GM12874 (cell line): ENCODE measurements at regions not wholly inside any gene's neighbourhood (a gene's known extent, or its start where the extent isn't known, plus 50 kb on each side); places are given as distances from the start of the nearest gene placed in this dataset.

Source experiments
- CTCF ChIP-seq: IDR thresholded peaks from 2 replicates; pipeline ENCODE4 v1.5.1; 2011; ENCODE audit warnings: low read depth, mild to moderate bottlenecking, control low read depth, low read length, moderate library complexity; ENCODE audit not compliant: insufficient read depth

GRCh38 chr15:70480196-70480856 is 283.0 kb downstream of the UACA start:
- TF ChIP-seq CTCF, result no peak

- TF ChIP-seq CTCF, result no peak
Measured at GRCh38 chr15:70479785-70480184, 283.6 kb downstream of the UACA start.

- no peak for TF ChIP-seq CTCF
Measured at GRCh38 chr15:70479056-70479455, 284.3 kb downstream of the UACA start.

GRCh38 chr15:70478251-70478990 is 284.9 kb downstream of the UACA start:
- TF ChIP-seq CTCF, result no peak

GRCh38 chr15:70477750-70478250 is 285.6 kb downstream of the UACA start:
- no peak for TF ChIP-seq CTCF

GRCh38 chr15:70476441-70476840 is 286.9 kb downstream of the UACA start:
- TF ChIP-seq CTCF, result no peak

- TF ChIP-seq CTCF, result no peak
Measured at GRCh38 chr15:70475921-70476320, 287.4 kb downstream of the UACA start.
